ENCODE measurements at regions not wholly inside any gene's neighbourhood (a gene's known extent, or its start where the extent isn't known, plus 50 kb on each side); places are given as distances from the start of the nearest gene placed in this dataset.

DNA sequence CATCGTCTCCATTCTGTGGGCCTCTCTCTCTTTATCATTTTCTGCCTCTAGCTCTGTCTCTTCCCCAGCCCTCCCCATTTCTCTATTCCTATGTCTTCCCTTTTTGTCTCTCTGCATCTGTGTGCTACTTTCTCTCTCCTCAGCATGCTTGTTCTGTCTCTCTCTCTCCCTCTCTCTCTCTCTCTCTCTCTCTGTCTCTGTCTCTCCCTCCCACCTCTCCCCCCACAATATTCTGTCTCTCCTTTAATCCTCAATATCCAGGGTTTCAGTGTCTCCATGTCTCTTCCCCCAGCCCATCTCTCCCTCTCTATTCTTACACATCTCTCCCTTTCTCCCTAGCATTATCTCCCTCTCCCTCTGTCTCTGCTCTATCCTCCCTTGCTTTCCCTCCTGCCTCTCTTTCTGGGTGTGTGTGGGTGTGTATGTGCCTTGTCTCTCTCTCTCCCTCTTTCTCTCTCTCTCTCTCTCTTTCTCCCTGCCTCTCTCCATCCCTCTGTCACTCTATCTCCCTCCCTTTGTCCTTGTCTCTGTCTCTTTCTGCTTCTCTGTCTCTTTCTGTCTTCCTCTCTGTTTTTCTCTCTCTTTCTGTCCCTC is 76.9 kb upstream of the SIRPA start:
- TF ChIP-seq, protein P1, sequence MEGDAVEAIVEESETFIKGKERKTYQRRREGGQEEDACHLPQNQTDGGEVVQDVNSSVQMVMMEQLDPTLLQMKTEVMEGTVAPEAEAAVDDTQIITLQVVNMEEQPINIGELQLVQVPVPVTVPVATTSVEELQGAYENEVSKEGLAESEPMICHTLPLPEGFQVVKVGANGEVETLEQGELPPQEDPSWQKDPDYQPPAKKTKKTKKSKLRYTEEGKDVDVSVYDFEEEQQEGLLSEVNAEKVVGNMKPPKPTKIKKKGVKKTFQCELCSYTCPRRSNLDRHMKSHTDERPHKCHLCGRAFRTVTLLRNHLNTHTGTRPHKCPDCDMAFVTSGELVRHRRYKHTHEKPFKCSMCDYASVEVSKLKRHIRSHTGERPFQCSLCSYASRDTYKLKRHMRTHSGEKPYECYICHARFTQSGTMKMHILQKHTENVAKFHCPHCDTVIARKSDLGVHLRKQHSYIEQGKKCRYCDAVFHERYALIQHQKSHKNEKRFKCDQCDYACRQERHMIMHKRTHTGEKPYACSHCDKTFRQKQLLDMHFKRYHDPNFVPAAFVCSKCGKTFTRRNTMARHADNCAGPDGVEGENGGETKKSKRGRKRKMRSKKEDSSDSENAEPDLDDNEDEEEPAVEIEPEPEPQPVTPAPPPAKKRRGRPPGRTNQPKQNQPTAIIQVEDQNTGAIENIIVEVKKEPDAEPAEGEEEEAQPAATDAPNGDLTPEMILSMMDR (IDR thresholded peaks at IDR 0.05 in 2 of 3, conservative IDR thresholded peaks at IDR 0.05 in 1 of 3; ENCODE audit: control insufficient read depth in 2 of 3, extremely low read depth in 1 of 3, insufficient read depth in 1 of 3, low read depth in 3 of 3, low read length in 3 of 3) = no peak
- no peak for TF ChIP-seq EZH2 (IDR thresholded peaks at IDR 0.05; ENCODE audit: borderline replicate concordance, control insufficient read depth, low read depth, low read length)
- TF ChIP-seq POLR2AphosphoS5 (IDR thresholded peaks at IDR 0.05; ENCODE audit: low read length) = no peak
- no peak for TF ChIP-seq CREB1 (IDR thresholded peaks at IDR 0.05; ENCODE audit: low read depth)
- TF ChIP-seq RCOR1 (conservative IDR thresholded peaks at IDR 0.05; ENCODE audit: low read depth, low read length) = no peak

Measured in GM12878 (cell line).